AG08395 (cell line): ENCODE measurements at regions not wholly inside any gene's neighbourhood (a gene's known extent, or its start where the extent isn't known, plus 50 kb on each side); places are given as distances from the start of the nearest gene placed in this dataset.
"Not testable (repeated sequence)": the region's sequence is repeated elsewhere in the genome, so short reads cannot be mapped to it uniquely, and the experiment has no call there.

Source experiments
- DNase-seq: peaks from one replicate; pipeline ENCODE4 v3.0.0; 2012; ENCODE audit warnings: mixed read lengths, low spot score

DNA sequence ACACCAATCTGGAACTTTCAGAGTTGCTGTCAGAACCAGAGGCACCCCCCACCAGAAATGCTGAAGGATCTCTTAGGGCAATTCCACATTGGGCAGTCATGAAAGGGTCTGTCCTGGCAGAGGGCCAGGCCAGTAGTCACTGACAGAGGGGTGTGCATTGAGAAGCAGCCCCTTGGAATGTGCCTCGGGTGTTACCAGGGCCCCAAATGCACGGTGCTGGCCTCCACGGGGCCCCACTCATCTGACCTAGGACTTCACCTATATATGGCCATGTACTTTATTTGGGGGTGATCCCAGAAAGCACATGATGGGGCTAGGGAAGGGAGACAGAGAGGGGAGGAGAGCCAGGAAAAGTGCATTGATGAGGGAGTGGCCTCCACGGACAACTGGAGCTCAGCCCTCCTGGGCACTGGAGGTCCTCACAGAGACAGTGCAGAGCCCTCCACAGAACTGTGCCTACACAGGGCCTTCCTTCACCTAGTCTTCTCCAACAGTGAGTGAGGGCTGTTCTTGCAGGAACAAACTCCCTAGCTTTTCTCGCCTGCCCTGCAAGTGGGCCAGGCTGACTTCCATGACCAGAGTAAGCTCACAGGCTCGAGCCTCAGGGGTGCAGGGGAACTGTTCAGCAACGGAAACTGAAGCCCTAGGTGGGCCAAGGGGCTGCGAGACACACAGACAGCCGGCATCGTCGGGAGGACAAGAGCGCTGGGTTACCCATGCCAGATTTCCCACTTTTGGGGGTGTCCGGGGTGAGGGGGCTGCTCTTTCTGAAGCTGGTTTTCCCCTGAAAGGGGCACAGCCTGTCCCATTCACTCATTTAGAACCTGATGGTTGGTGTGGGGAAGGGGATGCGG, 136.2 kb downstream of the HMX1 start:
- no peak for DNase-seq

DNA sequence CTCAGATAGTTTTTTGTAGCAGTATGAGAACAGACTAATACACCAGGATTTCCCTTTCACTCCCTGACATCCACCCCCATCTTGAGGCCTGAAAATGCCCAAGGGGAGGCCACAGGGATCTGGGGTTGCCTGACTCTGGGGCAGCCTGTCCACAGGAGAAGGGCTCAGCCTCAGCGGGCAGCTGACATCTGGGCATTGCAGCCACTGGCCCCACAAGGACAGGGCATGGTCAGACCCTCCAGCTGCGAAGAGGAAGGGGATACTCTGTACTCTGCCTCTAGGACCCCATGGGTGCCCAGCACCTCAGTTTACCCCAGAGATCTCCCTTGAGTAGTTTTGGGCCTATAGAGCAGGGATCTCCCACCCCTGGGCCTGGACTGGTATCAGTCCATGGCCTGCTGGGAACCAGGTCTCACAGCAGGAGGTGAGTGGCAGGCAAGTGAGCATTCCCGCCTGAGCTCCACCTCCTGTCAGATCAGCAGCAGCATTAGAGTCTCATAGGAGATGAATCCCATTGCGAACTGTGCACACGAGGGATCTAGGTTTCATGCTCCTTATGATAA, 138.9 kb downstream of the HMX1 start:
- DNase-seq = no peak

DNA sequence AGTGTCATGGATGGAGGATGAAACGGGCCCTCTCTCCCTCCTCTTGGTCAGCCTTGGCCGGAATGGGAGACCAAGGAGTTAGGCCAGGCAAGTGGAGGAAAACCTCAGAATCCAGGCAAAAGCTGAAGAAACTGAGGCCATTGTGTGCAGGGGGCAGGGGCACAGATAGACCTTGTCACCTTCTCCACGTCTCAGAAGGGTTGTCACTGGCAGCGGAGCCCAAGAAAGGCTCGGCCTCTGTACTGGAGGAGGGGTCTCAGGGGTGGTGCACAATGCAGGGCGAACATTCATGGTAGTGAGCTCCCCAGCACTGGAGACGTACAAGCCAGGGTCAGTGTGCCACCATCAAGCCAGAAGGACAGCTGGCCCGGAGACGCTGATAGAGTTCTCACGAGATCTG, 139.5 kb downstream of the CPZ start:
- no peak for DNase-seq

DNA sequence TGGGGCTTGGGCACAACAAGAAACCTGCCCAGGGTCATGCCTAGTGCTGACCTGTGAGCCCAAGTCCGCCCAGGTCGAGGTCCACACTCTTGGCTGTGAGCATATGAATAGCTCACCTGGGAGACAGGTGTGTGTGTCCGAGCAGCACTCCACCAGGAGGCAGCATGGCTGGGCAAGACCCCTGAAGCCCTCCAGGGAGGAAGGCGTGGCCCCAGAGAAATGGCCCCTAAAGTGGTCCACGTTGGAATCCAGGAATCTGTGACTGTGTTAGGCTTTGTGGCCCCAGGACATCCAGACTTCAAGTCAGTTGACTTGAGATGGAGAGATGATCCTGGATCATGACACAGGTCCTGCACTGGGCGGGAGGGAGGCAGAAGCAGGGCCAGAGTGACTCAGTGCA, 138.8 kb downstream of the CPZ start:
- no peak for DNase-seq

DNA sequence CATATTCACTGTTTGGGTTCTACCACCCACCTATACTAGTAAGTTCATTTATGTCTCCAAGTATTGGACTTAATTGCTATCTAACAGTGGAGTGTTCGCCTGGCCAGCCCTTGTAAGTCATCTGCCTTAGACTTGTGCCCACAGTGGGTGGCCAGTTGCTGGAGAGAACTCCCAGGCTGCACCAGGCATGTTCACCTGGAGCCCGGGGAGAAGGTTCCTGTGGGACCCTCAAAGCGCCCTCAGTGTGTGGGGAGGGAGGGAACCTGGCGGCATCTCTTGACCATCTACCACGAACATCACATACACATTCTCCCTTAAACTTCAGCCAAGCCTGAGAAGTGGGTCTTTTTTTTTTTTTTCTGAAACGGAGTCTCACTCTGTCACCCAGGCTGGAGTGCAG, 138.1 kb downstream of the CPZ start:
- no peak for DNase-seq

DNA sequence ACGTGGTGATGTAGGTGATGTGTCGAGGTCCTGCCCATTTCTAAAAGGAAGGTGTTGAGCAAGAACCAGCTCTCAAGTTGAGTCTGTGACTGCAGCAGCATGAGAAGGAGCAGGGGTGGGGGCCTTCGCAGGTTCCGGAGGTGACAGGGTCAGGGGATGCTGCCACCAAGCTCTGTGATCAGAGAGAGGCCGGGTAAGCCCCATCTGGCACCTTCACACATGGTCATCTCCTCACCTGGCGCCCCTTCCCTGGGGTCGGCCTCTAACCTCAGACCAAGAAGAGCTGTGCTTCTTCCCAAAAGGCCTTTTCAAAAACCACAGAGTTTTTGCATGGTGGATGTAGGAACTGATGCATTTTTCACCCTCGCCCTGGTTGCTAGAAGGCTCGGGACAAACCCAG, 137.6 kb downstream of the CPZ start:
- DNase-seq = no peak

DNA sequence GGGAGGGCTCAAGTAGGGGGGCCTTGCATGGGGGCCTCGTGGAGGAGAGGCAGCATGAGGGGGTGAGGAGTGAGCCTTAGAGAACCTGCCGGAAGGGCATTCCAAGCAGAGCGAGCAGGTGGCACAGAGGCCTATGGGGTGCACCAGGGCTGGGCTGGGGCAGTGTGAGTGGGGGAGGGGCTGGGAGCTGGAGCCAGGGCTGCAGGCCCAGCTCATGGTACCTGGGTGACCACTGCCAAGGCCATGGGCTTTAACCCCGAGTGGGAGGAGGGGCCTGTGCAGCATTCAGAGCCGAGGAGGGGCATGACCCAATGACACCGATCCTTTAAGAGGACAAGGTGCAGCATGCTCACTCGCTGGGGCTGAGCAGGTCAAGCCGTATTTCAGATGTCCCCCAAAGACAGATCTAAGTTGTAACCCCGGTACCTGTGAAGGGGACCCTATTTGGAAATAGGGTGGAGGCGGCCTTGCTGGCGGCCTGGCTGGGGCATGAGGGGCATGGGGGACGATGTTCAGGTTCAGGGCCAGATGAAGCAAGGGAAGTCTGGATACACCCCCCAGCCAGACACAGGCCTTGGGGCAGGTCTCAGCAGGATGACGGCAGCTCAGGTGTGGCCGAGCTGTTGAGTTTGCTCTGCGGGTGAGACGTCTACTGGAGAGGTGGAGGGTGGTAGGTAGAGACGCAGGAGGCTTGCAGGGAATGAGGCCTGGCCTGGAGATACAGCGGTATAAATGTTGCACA, 137.0 kb downstream of the CPZ start:
- DNase-seq = no peak

DNA sequence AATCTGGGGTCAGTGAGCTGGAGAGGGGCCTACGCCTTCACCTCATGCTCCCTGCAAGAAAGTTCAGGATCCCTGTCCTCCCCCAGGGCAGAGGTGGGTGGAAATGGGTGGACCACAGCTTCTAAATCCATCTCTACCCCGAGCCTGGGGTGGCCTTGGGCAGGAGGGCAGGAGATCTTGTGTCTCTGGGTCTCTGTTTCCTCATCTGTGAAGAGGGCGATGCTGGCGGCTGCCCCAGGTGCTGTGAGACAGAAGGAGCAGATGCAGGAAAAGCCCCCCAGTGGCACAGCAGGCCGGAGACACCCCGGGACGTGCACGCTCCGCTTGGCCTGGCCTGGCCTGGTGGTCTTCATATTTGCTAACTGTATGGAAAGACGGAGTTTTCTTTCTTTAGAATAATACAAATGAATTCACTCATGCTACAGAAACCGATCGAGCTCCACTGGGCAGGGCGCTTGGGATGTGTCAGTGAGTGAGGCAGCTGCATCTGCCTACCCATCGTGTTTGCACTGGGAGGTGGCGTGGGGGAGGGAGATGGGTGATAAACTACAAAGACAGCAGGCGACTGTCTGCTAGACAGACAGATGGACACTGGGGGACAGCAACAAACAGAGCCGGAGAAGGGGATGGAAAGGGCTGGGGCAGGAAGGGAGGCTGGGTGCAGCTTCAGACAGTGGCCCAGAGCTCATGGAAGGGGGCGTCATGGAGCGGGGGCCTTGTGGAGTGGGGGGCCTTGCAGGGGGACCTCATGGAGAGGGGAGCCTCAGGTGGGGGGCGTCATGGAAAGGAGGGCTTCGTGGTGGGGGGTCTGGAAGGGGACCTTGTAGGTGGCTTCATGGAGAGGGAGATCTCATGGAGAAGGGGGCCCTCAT, 136.2 kb downstream of the CPZ start:
- no peak for DNase-seq

DNA sequence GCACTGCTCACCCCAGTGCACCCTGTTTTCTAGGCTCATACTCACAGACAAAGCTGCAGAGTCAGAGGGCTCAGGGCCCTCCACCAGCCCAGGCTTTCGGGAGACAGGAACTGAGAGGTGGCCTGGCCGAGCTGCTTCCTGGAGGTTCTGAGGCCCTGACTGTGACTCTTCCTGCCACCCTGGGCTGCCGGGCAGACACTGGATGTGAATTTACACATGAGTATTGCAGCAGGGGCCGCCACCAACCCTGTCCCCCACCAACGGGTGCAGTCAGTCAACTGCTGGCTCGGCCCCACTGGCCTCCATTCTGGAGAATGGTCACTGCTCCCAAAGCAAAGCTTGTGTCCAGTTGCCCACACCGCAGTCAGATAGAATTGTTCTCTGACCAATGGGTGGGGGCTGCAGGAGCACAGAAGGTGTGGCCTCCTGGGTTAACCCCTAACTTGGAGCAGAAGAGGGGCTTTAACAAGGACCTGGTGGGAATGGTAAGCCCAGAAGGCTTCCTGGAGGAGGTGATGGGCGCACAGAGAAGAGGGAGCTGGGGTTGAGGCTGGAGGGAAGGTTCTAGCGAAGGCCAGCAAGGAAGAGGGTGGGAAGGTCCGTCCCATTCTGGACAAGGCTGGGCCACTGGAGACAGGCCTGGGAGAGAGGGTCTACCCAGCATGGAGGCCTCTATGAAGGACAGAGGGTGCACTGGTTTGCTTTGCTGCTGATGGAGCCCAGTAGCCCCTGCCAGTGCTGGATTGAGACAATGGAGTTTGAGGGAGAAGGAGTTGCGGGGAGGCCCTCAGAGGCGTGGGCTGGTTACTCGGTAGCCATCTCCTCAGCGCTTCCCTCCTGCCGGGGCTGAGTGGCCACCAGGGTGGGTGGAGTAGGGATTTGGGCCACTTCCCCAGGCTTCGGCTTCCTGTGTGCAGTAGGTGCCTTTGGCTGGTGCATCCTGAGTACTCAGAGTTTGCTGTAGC, 135.3 kb downstream of the CPZ start:
- no peak for DNase-seq

DNA sequence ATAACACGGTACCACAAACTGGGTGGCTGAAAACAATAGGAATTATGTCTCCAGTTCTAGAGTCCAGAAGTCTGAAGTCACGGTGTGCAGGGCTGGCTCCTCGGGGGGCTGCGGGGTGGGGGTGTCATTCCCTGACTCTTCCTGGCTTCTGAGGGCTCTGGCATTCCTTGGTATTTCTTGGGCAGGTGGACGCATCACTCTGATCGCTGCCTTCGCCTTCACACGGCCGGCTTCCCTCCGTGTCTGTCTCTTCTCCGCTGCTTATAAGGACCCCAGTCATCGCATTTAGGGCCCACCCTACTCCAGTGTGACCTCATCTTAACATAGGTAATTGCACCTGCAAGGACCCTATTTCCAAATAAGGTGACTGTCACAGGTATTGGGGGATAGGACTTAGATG, 134.6 kb downstream of the CPZ start:
- DNase-seq = no peak

DNA sequence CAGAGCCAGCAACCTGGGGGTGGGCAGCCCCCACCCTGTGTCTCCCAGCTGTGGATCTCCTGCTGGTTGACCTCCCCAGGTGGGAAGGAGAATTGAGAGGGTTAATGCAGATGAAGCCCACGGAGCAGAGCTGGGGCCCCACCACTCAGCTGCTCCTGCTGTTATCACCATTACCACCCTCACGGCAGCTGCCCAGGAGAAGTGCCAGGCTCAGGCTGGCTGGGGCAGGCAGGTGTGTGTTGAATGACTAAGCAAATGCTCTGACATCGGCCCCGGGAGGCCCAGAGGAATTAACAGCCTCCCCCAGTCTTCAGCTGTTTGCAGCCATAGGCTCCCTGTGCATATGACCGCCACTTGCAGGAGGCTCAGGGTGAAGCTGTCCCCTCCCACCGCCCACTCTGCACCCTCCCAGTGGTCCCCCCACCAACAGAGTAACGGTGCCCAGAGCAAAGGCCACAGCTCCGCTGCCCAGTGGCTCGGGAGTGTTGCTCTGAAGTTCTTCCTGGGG, 133.8 kb downstream of the CPZ start:
- no peak for DNase-seq

DNA sequence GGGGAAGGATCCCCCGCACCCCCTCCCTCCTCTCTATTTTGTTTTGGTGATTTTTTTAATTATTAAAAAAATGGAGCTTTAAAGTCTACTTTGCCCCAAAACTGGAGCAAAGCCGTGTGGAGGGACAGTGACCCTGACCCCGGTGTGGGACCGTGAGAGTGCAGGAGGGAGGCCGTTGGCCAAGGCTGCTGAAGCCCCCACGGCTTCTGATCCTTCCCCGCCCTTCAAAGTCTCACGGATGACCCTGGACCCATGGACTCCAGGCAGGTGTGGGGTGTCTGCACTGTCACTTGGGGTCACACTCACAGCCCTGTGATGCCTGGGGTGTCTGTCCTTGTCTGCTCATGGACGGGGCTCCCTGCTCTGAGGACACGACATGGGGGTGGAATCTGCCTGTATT, 133.3 kb downstream of the CPZ start:
- no peak for DNase-seq

DNA sequence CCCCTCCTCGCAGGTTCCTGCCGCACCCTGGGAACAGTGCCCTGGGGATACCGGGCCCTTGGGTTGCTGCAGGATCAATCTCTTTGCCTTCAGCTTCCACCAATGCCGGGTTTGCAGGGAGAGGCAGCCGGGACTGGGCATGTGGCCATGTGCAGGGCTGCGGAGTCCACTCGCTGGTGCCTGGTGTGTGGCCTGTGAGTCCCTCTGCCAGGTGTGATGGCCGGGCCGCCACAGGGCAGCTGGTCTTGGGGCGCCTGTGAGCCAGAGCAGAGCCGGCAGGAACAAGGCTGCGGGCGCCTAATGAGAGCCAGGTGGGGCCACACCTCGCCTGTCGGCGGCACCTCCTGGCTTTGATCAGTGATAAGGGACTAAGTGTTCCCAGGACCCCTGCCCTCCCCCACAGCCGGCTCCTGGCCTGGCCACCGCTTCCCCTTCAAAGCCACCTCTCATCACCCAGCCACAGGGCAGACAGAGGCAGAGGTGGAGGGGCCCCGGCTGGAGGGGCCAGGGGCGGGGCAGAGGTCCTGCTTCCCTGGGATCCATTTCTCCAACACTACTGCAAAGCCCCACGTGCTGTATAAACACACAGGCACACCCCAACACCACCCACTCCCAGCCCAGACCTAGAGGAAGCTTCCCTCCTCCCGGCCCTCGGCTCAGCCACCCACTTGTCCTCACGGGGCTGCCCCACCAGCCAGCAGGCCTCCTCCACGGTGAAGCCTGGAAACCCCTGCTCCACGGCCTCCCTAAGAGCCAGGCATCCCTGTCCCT, 132.7 kb downstream of the CPZ start:
- DNase-seq = no peak

DNA sequence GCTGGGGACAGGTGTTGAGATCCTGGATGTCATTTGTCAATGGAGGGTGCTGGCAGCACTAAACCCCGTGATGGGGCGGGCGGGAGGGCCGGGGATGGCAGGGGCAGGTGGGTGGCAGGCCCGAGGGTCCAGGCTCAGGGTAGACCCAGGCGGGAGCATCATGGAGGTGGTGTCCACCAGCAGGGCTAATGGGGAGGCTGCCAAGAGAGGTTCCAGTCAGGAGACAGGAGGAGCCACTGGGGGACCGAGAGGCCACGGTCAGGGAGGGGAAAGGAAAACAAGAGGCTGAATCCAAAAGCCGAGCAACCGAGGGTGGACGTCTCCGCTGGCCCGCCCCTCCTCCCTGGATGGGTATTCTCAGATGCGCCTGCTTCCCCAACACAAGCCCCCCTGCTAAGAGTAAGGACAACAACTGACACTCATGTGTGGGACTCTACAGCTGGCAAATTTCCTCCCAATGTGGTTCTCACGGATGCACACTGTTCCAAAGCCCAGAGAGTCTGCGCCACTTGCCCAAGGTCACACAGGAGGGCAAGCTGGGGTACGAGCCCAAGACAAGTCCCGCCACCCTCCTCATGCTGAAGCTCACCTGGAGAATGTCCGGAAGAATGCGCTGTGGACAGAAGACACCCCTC, 132.0 kb downstream of the CPZ start:
- DNase-seq = no peak

DNA sequence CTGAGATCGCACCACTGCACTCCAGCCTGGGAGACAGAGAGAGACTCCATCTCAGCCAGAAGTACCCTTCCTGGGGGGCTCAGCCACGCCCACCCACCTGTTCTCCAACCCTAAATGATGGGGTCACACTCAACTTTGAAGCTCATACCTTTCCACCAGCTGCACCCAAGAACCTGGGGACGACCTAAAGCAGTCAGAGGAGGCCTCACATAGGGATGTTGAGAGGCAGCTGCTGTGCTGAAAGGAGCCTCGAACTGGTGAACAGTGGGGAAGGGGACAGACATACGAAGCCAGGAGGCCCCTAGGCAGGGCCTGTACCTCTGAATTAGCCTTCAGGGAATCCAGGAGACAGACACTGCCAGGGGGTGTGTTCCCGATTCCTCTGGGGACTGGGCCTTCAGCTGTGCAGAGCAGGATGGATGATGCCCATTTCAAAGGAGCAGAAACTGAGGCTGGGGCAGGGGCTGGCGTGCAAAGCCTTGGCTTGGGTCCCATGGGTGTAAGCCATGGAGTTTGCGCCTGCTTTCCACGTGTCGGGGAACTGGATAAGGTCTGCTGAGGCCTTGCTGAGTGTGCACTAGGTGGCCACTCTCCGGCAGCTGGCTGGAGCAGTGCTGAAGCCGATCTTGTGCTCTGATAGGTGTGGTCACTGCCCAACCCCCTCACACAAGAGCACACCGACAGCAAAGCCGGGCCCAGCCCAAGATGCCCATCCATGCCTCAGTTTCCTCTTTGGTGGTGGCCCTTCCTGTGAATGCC, 130.8 kb downstream of the CPZ start:
- no peak for DNase-seq

DNA sequence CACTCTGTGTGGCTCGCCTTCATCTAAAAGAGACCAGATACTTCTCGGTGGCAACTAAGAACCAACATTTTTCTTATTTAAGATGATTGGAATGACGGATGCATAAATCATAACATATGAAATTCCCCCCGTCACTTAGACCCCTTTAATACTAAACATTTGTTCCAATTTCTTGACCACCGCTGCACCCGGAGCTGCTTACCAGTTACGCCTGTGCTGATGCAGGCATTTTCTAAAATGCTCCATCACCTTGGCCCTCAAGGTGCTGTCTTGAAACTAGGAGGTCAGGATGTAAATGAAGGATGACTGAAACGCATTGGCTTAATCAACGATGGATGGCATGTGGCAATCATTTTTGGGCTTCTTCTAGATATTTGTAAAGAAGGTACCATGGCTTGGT, 130.0 kb downstream of the CPZ start:
- DNase-seq = no peak

DNA sequence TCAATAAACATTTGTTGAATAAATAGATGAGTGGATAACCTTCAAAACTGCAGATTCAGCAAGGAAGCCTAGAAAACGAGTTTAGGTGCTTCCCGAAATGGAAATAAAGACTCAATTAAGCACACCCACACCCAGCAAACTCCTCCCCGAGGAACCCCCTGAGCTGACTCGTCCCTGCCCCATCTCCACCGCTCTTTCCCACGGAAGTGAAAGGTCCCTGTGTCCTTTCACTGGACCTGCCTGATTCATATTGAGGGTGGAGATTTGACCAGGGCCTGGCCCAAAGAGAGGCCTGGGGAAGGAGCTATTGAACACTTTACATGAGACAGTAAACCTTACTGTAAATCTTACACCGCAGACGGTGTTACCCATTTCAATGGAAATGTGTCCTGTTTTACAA, 129.1 kb downstream of the CPZ start:
- DNase-seq = no peak

DNA sequence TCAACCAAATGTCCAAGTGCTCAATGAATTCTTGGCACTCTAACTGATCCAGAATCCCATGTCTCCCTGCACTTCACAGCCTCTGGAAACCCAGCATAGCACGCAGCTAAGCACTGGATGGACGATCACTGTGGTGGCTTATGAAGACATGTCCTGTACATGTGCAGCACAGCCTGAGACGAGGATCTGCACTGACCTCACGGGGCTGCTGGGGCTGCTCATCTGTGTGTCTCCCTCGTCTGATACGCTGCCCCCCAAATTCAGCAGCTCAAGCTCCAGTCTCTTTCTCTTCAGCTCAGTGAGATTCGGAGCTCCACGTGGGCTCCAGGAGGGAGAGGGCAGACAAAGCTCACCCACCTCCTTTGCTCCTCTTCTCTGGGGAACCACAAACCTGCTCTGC, 126.9 kb downstream of the CPZ start:
- DNase-seq = no peak

DNA sequence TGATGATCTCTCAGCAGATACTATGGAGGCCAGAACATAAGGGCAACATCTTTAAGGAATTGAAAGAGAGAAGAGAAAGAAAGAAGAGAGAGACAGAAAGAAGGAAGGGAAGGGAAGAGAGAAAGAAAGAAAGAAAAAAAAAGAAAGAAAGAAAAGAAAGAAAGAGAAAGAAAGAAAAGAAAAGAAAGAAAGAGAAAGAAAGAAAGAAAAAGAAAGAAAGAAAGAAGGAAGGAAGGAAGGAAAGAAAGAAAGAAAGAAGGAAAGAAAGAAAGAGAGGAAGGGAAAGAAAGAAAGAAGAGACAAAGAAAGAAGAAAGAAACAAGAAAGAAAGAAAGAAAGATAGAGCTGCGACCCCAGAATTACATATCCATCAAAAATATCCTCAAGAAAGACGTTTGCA, 124.9 kb downstream of the CPZ start:
- DNase-seq = not testable (repeated sequence)
